ENCODE measurements at regions not wholly inside any gene's neighbourhood (a gene's known extent, or its start where the extent isn't known, plus 50 kb on each side); places are given as distances from the start of the nearest gene placed in this dataset.

DNA sequence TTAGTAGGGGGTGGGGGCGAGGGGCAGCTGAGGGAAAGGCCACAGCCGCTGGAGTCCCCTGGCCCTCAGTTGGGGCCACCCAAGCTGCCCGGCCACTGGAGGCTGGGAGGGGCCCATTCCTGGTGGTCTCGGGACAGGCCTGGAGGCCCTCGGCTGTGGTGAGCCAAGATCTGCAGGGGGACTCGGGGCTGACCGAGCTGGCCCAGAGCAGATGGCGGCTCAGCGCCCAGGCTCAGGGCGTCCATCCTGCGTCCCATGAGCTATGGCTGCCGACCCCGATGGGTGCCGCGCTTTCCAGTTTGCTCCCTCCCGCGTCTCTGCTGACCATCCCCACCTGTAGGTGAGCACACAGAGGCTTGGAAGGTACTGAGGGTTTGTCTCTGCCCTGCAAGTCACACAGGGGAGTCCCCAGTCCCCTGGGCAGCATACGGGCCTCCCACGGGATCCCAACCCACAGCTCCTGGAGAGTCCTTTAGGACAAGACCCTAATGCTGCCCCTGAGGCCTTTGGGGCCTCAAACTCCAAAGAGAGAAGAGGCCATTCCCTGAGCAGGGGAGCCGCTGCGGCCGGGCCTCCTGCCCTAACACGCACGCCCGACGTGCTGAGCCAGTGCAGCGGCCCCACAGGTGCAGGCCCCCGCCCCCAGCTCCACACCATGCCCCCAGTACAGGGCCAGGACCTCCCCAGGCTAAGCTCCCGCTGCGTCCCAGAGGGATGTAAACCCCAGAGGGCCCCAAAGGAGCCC, 107.2 kb downstream of the MICALL2 start:
- TF ChIP-seq TAF1 (IDR thresholded peaks at IDR 0.05; ENCODE audit: low read depth, low read length) (no peak), POLR2A (IDR thresholded peaks at IDR 0.05; ENCODE audit: low read depth, low read length) (no peak), POLR2AphosphoS5 (IDR thresholded peaks at IDR 0.05; ENCODE audit: low read depth, low read length) (no peak)

Measured in GM12891 (cell line).